Astrocyte of the hippocampus (primary cell): ENCODE measurements at regions not wholly inside any gene's neighbourhood (a gene's known extent, or its start where the extent isn't known, plus 50 kb on each side); places are given as distances from the start of the nearest gene placed in this dataset.

Experiments used
- DNase-seq: peaks from one replicate; pipeline ENCODE4 v3.0.0; 2011; ENCODE audit warnings: low read depth, low spot score

DNA sequence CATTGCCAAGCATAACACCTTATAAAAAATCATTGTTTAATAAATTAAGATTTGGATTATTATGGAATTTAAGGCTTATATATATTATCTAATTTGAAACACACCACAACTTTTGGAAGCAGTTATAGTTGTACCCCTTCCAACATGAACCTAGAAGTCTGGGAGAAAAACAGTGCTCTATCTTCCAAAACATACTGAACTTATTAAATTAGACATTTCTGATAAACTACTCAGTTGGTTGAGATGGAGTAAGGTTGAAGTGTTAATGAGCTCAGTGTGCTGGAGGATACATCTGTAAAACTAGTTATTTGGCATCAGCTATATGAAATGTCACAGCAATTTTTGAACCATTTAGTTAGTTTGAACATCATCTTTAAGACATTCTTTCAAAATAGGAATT, 227.4 kb downstream of the ALX1 start:
- no peak for DNase-seq

DNA sequence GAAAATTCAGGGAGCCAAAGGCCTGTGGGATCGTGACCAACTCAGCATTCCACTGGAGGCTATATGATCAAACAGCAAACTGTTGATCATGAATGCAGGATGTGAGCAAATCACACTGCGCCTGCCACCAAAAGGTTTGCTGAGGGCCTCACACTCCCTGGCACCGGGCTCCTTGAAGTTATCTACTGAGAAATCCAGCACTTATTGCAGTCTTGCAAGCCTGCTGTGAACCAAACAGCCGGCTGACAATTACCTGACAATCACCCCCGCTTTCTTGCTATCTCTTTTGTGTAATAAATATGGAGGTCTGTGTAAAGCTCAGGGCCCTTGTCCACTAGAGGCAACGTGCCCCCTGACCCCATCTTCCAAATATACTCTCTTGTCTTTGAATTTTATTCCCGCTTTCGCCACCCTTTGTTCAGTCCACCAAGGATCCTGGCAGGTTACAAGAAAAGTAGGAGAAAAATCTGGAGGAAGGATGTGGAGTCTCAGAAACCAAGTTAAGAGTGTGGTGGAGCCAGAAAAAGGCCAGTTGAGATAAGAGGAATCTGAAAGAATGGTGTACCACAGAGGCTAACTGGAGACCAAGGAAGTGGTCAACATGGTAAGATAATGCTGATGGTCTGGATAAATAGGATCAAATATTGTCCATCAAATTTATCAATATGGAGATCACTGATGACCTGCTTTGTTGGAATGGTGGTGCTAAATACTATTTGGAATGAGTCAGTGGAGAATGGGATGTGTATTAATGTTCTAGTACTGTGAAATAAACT, 229.2 kb downstream of the ALX1 start:
- DNase-seq, result no peak

DNA sequence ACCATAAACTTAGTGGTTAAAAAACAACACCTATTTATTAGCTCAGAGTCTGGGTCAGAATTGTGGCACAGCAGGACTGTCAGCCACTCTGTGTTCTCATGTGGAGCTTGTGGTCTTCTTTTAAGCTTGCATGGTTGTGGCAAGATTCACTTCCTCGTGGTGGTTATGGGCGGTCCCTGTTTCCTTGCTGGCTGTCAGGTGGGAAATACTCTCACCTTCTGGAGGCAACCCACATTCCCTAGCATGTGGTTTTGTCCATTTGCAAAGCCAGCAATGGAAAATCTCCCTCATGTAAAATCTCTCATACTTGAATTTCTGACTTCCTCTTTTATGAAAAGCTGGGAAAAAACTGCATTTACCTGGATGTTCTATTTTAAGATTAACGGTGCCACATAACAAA, 229.8 kb downstream of the ALX1 start:
- DNase-seq, result peak; percentile 56

DNA sequence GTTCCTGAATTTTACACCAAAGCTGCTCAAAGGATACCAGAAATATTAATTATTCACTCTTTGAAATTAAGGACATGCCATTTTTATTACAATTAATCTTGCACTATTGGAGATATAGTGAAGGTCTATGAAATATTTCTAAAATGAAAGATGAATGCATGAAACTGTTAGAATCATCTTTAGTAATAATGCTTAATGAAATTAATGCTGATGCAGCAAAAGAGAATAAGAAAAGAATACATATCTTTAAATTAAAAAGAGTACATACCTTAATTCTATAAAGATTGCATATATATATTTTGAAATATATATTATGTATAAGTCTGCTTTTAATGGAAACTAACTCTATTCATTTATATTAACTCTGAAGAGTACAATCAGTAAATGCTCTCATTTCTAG, 236.0 kb downstream of the ALX1 start:
- DNase-seq, result no peak

DNA sequence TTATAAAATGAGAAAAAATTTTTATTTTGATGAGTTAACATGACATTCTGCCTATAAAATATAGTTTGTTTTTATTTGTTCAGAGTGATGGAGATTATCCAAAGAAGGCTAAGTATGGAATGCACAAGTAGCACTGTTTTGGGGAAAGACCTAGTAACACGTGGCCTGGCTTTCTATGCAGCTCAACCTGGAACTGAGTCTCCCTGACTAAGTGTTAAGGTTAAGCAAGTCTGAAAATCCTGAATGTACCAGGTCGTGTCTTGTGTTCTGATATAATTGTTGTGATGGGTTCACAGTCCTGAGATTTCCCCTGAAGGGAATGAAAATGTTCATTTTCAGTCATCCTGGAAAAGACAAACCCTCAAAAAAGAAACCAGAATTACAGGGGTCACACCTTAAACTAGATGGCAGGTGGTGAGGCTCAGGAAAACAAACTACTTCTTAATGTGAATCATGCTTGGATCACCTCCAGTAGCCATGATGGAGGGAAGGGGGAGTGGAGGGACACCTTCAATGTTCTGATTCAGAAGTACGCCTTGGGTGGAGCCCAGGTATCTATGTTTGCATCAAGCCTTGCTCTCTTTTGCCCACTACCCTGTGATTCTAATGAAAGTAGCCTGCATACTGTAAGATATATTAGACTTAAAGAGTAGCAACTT, 236.8 kb downstream of the ALX1 start:
- DNase-seq, result no peak

DNA sequence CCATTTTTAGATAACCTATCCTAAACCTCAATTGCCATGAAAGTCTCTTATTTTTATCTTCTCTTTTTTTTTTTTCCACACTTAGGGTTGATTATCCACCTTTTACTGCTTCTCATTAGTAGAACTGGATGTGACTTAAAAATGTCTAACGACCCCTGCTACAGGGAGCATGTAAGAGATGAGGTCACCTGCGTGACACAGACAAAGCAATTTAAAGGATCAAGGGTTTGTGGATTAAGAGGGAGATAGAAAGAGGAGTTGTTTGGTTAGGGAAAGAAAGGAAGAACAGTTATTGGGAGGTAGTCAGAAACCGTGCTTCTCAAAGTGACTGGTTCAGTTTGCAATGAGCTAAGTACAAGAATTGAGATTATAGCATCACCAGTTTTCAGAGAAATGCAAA, 239.1 kb downstream of the ALX1 start:
- no peak for DNase-seq

DNA sequence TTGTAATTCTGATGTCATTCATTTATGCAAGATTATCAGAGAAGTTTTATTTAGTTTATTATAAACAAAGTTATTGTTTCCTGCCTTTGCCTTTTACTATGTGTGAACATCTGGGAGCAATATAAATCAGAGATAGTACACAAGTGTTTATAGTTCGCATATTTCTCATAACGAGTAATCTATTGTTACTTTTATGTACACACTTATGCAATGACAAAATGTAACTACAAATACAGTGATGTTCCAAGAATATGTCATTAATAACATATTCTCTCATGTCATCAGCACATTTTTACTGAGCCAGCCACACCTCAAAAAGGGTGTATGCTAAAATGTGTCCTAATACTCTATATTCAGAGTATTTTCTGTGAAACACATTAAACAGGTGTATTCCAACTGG, 243.2 kb downstream of the ALX1 start:
- DNase-seq, result no peak

DNA sequence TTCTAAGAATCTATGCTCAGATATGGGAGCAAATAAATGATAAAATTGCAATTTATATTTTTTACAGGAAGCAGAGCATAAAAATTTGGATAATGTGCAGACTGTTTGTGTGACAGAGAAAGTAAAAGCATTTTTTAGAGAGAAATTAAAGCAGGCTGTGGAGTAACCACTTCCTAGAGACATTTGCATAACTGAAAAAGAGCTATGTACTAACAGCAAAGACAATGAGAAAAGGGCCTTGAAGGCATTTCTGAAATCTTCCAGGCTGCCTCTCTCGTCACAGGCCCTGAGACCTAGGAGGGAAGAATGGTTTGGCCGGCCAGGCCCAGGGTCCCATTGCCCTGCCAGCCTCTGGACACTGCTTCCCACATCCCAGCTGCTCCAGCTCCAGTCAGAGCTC, 247.2 kb downstream of the ALX1 start:
- DNase-seq, result no peak

DNA sequence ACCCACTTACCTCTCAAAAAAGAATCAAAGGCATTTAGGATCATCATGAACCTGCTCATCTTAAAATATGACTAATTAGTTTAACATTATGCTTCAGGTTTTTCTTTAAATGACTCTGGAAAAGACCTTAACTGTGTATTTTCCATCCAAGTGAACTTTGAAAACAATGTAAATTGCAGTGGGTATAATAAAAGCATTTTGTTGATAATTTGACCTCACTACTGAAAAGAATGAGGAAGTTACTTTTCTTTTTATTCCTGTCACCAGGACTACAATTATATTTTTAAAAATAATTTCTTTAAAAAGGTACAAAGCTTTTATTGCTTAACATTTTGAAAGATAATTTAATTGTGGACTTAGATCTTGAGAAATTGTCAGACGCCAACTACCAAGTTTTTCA, 249.9 kb downstream of the ALX1 start:
- no peak for DNase-seq

DNA sequence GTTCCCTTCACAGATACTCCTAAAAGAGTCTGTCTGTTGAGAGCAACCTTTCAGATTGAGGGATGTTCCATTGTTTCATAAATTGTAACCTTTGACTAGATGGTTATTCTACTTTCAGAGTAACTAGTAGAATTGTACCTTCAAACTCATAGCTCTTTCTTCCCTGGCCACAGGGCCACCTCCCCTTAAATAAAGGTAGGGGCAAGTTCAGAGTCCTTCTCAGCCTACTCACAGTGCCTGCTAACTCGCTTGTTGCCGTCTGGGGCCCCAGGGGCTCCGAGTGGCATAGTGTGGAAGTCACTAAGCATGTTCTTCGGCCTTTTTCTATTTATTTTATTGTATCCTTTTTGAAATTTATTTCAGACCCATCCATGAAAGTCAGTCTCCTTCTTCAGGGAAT, 250.4 kb downstream of the ALX1 start:
- DNase-seq, result no peak

DNA sequence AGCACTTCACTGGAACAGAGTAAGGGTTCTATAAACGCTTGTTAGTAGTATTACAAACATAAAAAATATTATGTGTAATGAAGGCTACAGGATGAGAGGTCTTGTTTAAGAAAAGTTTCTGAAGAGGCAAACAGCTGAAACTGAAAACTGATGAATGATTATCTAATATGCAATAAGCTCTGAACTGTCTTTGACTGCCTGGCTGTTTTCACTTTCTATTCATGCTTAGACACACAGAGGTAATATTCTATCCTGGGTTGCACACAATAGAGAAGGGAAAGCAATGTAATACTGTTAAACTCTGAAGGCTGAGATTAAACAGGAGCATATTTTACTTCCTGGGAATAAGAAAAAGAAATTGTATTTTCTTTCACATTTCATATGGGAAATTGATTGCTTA, 251.3 kb downstream of the ALX1 start:
- no peak for DNase-seq

DNA sequence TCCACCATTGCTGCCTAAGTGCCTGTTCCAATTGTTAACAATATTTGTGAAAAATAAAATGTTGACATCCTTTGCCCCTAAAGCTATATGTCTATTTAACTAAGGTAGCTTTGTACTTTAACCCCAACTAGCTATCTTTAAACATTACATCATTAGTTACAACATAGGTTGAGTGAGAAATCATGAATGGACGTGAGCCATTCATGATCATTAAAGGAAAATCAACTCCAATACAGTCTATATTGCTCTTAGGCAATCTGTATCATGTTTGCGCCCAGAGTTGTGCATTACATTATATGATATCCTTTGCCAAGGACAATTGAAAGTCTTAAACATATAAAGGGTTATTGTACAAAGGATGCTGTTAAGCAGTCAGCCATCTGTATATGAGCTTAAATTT, 269.6 kb downstream of the ALX1 start:
- DNase-seq, result no peak

DNA sequence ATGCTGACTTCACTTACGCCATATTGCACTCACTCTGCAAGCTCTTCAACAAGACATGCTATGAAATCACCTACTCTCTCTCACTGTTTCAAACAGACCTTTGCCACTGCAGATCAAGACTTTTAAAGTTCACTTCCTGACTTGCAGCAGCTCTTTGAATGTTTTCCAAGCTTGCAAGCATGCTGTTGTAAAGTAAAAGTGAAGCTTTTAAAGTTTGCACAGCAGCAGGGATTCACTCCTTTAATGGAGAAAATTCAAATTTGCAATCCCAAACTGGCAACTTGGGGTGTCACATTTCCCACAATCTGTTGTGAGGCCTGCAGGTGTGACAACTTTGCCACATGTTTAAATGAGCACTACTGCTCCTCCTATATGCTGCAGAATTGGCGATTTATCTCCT, 270.9 kb downstream of the ALX1 start:
- no peak for DNase-seq

DNA sequence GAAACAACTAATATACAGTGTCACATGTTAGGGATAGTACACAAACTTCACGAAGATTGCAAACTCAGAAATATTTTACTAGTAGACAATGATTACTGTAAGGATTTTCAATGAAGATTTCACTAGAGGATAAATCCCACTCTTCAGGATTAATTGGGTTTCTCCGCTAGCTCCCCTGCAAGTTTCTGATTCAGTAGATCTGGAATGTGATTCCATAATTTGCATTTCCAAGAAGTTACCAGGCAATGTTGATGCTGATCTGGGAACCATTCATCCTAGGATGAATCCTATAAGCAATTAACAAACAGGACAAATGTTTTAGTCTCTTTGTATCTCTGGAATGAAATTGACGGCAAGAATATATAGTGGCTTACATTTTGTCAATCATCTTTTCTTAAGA, 272.4 kb downstream of the ALX1 start:
- DNase-seq, result peak; percentile 42

DNA sequence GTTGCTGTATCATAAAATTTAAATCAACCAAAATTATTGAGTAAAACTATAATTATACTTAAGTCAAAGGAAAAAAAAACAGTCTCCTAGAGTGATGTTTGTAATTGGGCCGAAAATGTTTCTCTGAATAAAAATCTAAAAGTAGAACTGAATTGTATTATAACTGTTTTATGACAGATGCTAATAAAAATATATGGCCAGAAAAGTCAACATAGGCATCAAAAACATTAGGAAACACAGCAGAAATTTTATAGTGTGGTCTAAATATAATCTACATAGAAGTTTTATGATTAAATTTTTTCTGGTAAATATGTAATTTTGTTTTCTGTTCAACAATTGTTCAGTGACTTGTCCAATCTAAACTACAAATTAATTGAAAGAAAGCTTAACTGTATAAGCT, 277.8 kb downstream of the ALX1 start:
- DNase-seq, result no peak

DNA sequence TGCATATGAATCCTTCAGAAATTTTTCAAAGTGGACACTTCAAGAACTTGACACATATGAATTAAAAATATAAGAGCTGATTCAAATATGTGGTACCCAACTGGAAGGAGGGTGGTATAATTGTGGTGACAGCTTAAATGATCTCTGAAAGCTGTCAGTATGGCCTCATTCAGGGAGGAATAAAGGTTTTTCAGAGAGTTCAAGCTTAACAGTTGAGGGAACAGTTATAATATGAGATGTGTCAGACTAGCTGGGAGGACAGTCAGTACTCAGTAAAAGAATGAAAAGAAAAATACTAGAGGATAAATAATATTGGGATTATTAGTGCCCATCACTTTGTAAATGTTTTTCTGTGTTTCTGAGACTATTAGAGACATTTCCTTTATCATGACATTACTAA, 277.5 kb downstream of the RASSF9 start:
- DNase-seq, result no peak

DNA sequence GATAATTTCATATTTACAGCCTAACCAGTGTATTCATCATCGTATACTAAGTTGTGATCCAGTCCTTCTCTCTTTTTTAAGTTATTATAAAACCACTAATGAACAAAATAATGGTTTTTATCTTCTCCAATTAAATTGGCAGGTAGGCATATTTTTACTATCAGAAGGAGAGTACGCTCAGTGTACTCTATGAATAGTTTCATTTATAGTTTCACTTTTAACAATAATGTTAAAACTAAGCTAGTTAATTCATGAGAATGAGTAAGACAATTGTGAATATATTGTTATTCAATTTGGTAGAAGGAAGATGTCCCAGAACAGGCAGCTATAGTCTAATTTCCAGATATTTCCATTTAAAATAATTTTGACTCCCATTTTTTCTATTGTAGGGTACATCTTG, 277.1 kb downstream of the RASSF9 start:
- DNase-seq, result no peak

DNA sequence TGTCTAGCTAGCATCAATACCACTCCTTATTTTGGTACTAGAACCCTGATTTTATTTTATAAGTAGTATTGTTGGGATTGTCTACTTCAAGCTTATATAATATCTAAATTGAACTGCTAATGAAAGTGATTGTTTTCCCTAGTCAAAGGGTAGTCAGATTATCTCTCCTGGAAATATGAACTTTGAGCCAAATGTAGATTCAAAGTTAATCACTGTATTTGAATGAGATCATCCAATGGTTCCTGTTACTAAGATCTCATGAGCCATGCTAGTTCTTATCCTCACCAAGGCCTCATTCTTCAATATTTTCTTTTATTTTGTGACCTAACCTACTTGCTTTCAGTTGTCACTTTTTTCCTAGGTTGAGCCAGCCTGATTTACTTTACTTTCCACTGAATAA, 276.7 kb downstream of the RASSF9 start:
- no peak for DNase-seq

DNA sequence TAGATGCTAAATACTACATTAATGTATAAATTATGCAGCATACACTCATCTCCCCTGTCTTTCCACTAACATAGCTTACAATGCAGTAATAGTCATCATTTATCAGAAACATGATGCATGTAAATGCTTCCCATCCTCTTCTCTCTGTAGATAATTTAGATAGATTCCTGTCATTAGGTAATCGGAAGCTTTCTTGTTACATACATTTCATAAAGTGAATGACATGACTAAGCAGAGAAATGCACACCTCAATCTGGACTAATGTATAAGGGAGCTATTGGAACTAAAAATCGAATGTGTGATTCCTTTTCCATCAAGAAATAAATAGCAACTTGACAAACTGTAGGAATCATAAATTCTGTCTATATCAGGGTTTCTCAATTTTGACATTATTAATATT, 273.4 kb downstream of the RASSF9 start:
- DNase-seq, result no peak

DNA sequence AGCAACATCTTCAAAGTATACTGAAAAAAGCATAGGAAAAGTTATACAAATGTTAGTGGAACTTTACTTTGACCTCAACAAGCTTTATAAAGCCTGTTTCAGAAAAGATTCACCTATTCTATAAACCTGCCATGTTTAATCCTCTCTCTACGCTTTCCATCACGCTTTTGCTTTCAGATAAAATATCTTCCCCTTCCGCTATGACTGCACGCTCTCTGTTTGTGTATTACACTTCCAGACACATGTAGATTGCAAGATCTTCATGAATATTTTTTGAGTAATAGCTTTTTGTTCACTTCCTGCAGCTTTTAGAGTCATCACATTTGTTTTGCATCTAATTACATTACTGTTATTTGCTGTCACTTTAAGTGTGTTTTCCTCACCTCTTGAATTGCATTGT, 271.4 kb downstream of the RASSF9 start:
- no peak for DNase-seq

DNA sequence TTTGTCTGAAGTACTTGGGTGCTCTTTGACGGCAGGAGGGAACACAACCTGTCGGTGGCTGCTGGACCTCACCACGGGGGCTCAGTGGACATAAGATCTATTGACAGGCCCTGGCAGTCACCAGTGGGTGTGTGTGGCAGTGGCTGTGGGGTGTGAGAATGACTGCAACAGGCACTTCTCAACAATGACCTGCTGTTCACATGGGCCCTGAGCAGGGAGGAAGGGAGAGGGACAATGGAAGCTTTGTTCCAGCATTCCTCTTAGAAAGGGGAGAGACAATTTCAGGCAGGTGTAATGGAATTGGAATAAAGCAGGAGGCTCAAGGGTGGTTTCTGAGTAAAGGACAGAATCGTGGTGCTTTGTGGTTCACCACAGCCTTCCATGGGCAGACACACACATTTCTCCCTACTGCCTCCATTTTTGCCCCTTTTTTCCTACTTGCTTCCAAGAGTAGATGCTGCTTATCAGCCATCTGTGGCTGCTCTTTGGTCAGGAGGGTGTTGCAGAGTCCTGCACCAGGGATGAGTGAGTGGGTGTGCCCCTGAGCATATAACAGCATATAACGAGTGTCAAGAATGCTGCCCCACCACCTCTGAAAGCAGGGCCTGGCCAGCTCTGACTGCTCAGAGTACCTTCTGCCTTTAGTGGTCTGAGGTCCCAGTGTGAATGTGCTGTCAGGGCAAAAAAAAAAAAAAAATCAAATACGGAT, 267.7 kb downstream of the RASSF9 start:
- no peak for DNase-seq

DNA sequence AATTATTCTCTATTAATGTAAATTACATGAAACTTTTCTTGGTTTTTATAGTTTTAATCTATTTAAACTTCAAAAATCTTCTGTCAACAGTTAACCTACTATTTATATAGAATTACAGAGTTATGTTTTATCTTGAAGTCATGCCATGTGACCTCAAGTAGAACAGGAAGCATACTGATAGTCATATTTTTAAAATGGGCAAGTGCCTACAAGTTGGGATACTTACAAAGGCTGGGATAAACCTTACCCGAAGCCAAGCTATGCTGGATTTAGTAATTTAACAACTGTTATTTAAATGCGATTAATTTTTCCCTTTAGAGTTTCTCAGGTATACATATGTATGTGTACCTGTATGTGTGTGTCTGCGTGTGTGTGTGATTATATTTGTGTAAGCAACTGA, 266.9 kb downstream of the RASSF9 start:
- DNase-seq, result no peak

DNA sequence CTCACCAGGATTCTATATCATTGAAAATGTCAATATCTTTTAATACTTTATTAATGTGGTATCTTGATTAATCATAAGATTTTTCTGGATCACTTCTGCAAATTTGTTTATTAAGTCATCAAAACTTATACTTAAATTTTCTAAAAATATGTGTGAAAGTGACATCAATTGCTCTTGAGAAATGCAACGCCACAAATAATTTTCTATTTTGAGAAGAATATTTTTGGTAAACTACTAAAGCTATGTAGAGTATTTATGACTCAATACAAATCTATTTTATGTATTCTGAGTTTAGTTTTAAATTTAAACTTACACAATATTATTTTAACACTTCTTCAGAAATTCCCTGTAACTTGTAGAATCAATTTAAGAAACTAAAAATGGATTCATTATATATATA, 263.3 kb downstream of the RASSF9 start:
- DNase-seq, result no peak
